Prostate gland (tissue), 2 donors: ENCODE measurements at regions not wholly inside any gene's neighbourhood (a gene's known extent, or its start where the extent isn't known, plus 50 kb on each side); places are given as distances from the start of the nearest gene placed in this dataset.

Source experiments
- DNase-seq: peaks from one replicate; pipeline ENCODE4 v3.0.0-alpha.2; 2019; ENCODE audit warnings: low spot score
- H3K27ac ChIP-seq, 2 donors: fragments of 200-600 bp; sonication (generic); 2 replicates each; pipeline ENCODE4 v1.5.1; 2017 to 2019
- H3K27me3 ChIP-seq: fragments of 200-600 bp; sonication (generic); replicated peaks from 2 replicates; pipeline ENCODE4 v1.5.1; 2019; ENCODE audit not compliant: insufficient read depth
- H3K36me3 ChIP-seq, 2 donors: fragments of 200-600 bp; sonication (generic); 1 replicate in 1 of 2; 2 replicates in 1 of 2; pipeline versions ENCODE4 v1.5.1 to v1.8.1; 2017 to 2019
- H3K4me1 ChIP-seq: fragments of 200-600 bp; sonication (generic); replicated peaks from 2 replicates; pipeline ENCODE4 v1.5.1; 2019
- H3K4me3 ChIP-seq, 2 donors: fragments of 200-600 bp; sonication (generic); 2 replicates each; pipeline ENCODE4 v1.5.1; 2017 to 2019
- H3K9me3 ChIP-seq: fragments of 200-600 bp; sonication (generic); 2 replicates; pipeline ENCODE4 v1.5.1; 2017
- POLR2A ChIP-seq: fragments of 450-650 bp; IDR thresholded peaks from one replicate; pipeline ENCODE4 v1.6.1; 2016; ENCODE audit warnings: antibody characterized with exemption, mild to moderate bottlenecking
- POLR2AphosphoS5 ChIP-seq: sonication (generic); formaldehyde crosslinking; IDR thresholded peaks from one replicate; pipeline ENCODE4 v1.6.1; 2017; ENCODE audit warnings: antibody characterized with exemption
- WGBS: methylation state at CpG from one replicate; pipeline ENCODE4 v1.1.5; 2018; 5-methylcytosine and 5-hydroxymethylcytosine counted together
- intact Hi-C: fragments of 100-400 bp; cut with DNase I; formaldehyde crosslinking; loops from one replicate; pipeline ENCODE4 v1.14.2; 2022
- TF ChIP-seq, protein P1 (sequence below), 4 experiments: fragments of 200-600 bp in 2 of 4; fragments of 450-650 bp in 2 of 4; sonication (generic) in 2 of 4; IDR thresholded peaks; 1 replicate in 3 of 4; 2 replicates in 1 of 4; pipeline ENCODE4 v1.5.1; 2016 to 2019; ENCODE audit warnings: antibody characterized with exemption in 4 of 4, mild to moderate bottlenecking in 2 of 4, moderate library complexity in 2 of 4

- Histone ChIP-seq H3K4me3 (no peak overlapping the region), H3K27me3 (no peaks in the 10 kb centered on the region), H3K27ac (no peak overlapping the region), H3K36me3 (no peaks in the 10 kb centered on the region), H3K4me1 (no peaks in the 10 kb centered on the region), H3K9me3 (no peaks in the 10 kb centered on the region)
- 76% methylated on average over 3 of the region's 3 CpGs for WGBS
- TF ChIP-seq POLR2A: no peak
- no peak for DNase-seq
- intact Hi-C loops: no loop called here
Observed at GRCh38 chr18:41842886-41843285, 112.1 kb upstream of the PIK3C3 start.

DNA sequence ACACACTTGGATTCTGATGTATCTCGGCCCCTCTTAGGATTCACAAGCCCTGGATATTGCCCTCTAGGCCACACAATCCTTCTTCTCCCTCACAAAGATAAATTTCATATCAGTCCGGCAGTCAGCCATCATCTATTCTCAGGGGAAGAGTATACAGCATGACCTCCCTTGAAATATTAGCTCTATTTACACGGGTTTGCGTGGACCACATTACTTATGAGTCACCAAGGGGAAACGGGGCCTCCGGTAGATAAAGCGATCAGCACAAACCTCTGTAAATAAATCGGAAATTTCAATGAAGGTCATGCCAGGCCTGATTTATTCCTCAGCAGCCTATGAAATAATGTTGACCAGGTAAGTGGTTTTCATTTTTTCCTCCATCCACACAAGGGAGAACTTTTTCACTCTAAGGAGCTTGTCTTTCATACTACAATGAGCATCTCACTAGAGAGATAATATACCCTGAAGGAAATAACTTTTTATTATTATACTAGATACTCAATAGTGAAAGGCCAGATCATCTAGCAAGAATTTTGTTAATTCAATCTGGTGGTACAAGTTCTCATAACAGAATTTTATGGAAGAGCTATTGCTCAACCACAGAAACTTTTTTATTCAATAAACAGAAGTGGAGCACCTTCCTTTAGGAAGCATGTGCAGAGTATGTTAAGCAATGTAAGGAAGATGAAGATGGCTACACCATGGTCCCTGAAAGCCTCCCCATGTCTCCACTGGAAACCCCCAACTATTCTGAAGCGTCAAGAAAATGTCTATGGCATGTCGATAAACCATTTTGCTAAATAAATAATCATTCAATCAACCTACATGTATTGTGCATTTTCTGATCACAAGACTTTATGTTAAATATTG is 125.2 kb upstream of the PIK3C3 start:
- no peak overlapping the region for H3K27ac ChIP-seq
- TF ChIP-seq POLR2AphosphoS5: no peak
- no peak overlapping the region for H3K4me3 ChIP-seq
- H3K4me1 ChIP-seq: no peaks in the 10 kb centered on the region
- no peaks in the 10 kb centered on the region for H3K36me3 ChIP-seq
- no peak for DNase-seq
- H3K9me3 ChIP-seq: no peaks in the 10 kb centered on the region
- 84% methylated on average over 10 of the region's 10 CpGs for WGBS
- intact Hi-C loops: no loop called here
- no peaks in the 10 kb centered on the region for H3K27me3 ChIP-seq

- 8% methylated on average over 2 of the region's 2 CpGs for WGBS
- DNase-seq: no peak
- H3K9me3 ChIP-seq: no peaks in the 10 kb centered on the region
- no peaks in the 10 kb centered on the region for H3K36me3 ChIP-seq
- no peak overlapping the region for H3K4me3 ChIP-seq
- H3K27ac ChIP-seq: no peak overlapping the region
- H3K4me1 ChIP-seq: no peaks in the 10 kb centered on the region
- TF ChIP-seq, protein P1, sequence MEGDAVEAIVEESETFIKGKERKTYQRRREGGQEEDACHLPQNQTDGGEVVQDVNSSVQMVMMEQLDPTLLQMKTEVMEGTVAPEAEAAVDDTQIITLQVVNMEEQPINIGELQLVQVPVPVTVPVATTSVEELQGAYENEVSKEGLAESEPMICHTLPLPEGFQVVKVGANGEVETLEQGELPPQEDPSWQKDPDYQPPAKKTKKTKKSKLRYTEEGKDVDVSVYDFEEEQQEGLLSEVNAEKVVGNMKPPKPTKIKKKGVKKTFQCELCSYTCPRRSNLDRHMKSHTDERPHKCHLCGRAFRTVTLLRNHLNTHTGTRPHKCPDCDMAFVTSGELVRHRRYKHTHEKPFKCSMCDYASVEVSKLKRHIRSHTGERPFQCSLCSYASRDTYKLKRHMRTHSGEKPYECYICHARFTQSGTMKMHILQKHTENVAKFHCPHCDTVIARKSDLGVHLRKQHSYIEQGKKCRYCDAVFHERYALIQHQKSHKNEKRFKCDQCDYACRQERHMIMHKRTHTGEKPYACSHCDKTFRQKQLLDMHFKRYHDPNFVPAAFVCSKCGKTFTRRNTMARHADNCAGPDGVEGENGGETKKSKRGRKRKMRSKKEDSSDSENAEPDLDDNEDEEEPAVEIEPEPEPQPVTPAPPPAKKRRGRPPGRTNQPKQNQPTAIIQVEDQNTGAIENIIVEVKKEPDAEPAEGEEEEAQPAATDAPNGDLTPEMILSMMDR (IDR thresholded peaks at IDR 0.05): no peak
- peak; percentile 50 for TF ChIP-seq POLR2AphosphoS5
- intact Hi-C loops: no loop called here
- H3K27me3 ChIP-seq: no peaks in the 10 kb centered on the region
Observed at GRCh38 chr18:41828137-41828536, 126.9 kb upstream of the PIK3C3 start.

DNA sequence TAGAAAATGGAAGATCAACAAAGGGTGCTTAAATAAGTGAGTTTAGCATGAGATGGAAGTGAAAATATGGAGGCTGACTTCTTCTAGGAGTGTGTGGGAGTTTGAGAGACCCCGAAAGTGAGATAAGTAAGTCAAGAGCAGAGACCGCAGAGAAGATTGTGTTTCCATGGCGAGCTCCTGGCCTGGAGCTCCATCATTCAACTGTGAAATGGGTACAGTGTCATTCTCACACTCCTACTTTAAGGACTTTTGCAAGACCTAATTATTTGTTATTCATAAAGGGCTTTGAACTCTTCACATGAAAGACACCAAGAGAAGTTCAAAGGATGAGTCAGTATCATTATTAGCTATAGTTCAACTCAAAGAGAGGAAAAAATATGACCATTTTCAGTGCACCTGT is 134.2 kb upstream of the PIK3C3 start:
- no peak overlapping the region for H3K4me3 ChIP-seq
- no peaks in the 10 kb centered on the region for H3K36me3 ChIP-seq
- DNase-seq: no peak
- peaks cover 2% of the 10 kb centered on the region for H3K27me3 ChIP-seq
- H3K4me1 ChIP-seq: no peaks in the 10 kb centered on the region
- H3K27ac ChIP-seq: no peak overlapping the region
- no peaks in the 10 kb centered on the region for H3K9me3 ChIP-seq
- TF ChIP-seq, protein P1 (IDR thresholded peaks at IDR 0.05): no peak
- TF ChIP-seq POLR2AphosphoS5 (no peak), POLR2A (no peak)
- 90% methylated on average over 3 of the region's 3 CpGs for WGBS
- intact Hi-C loops: no loop called here

DNA sequence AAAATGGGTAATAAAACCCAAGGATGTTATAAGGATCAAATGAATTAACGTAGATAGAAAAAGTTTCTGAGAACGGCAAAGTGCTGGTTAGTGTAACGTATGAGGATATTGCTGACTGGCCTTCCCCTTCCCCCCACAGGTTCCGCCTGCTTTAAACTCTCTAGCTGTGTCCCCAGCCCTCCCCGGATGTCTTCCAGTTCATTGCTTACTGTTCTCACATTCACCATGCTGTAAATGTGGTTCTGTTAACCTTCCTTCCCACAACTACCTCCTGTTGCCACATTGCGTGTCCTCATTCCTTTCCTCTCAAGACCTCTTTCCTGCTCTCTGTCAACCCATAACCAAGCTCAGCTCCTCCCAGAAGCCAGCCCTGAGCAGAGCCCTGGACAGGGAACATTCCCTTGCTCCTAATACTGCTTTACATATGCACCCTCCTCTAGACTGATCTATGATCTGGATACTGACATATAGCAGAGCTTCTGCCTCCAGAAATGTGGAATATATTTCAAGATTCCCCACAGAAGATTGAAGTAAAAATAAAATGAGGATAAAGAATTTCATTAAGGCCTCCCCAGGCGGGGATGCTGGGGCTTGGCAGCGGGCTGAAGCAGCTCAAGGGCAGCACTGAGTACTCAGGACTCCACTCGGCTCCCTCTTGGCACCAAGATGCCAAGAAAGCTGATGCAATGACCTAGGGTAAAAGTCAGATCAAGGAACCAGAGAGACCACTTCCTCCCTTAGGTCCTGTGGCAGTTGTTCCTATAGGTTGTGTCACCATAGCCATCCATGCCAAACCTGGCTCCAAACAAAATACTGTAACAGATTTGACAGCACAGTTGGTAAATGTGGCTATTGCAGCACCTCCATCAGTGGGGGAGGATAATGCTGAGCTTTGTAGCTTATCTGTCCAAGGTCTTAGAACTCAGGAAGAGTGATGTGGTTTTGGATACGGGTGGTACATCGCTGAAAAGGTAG is 136.4 kb upstream of the PIK3C3 start:
- Histone ChIP-seq H3K27ac (no peak overlapping the region), H3K27me3 (peaks cover 2% of the 10 kb centered on the region), H3K4me3 (no peak overlapping the region), H3K36me3 (no peaks in the 10 kb centered on the region), H3K9me3 (no peaks in the 10 kb centered on the region), H3K4me1 (no peaks in the 10 kb centered on the region)
- DNase-seq: no peak
- intact Hi-C loops: no loop called here
- WGBS: 84% methylated on average over 11 of the region's 11 CpGs
- TF ChIP-seq POLR2A (no peak), POLR2AphosphoS5 (no peak)
- TF ChIP-seq, protein P1 (IDR thresholded peaks at IDR 0.05): no peak
